HG03060 (cell line): ENCODE measurements at regions not wholly inside any gene's neighbourhood (a gene's known extent, or its start where the extent isn't known, plus 50 kb on each side); places are given as distances from the start of the nearest gene placed in this dataset.
"Not testable (repeated sequence)": the region's sequence is repeated elsewhere in the genome, so short reads cannot be mapped to it uniquely, and the experiment has no call there.

ENCODE experiments used
- ATAC-seq: cut with Tn5 transposase; IDR thresholded peaks from one replicate; pipeline ENCODE4 v1.9.1; 2021; ENCODE audit warnings: low read depth, moderate number of reproducible peaks; ENCODE audit not compliant: unreplicated experiment

GRCh38 chr9:31916591-31917241, 467.7 kb upstream of the ACO1 start:
- no peak for ATAC-seq

- not testable (repeated sequence) for ATAC-seq
These were observed 446.7 kb upstream of the ACO1 start for GRCh38 chr9:31937737-31938136.

- no peak for ATAC-seq
These were observed 433.7 kb upstream of the ACO1 start for GRCh38 chr9:31950756-31951155.

- no peak for ATAC-seq
These were observed 425.9 kb upstream of the ACO1 start for GRCh38 chr9:31958572-31958971.

- ATAC-seq = no peak
These were observed 414.9 kb upstream of the ACO1 start for GRCh38 chr9:31969552-31969951.

- ATAC-seq = no peak
These were observed 400.5 kb upstream of the ACO1 start for GRCh38 chr9:31983895-31984294.

- no peak for ATAC-seq
These were observed 388.1 kb upstream of the ACO1 start for GRCh38 chr9:31996331-31996730.

- no peak for ATAC-seq
These were observed 379.9 kb upstream of the ACO1 start for GRCh38 chr9:32004431-32005076.

GRCh38 chr9:32010322-32010721, 374.1 kb upstream of the ACO1 start:
- no peak for ATAC-seq

GRCh38 chr9:32011049-32011448, 373.4 kb upstream of the ACO1 start:
- ATAC-seq = no peak

- ATAC-seq = no peak
These were observed 368.6 kb upstream of the ACO1 start for GRCh38 chr9:32015795-32016194.

- no peak for ATAC-seq
These were observed 338.9 kb upstream of the ACO1 start for GRCh38 chr9:32045513-32045912.

GRCh38 chr9:32067261-32067660, 317.2 kb upstream of the ACO1 start:
- no peak for ATAC-seq

GRCh38 chr9:32069169-32069813, 315.2 kb upstream of the ACO1 start:
- ATAC-seq = no peak

- ATAC-seq = no peak
These were observed 314.5 kb upstream of the ACO1 start for GRCh38 chr9:32069969-32070368.

- ATAC-seq = no peak
These were observed 311.9 kb upstream of the ACO1 start for GRCh38 chr9:32072570-32072969.

GRCh38 chr9:32092031-32092430, 292.4 kb upstream of the ACO1 start:
- no peak for ATAC-seq

- no peak for ATAC-seq
These were observed 267.2 kb upstream of the ACO1 start for GRCh38 chr9:32117291-32117690.

- ATAC-seq = no peak
These were observed 255.9 kb upstream of the ACO1 start for GRCh38 chr9:32128546-32128945.

- not testable (repeated sequence) for ATAC-seq
These were observed 253.7 kb upstream of the ACO1 start for GRCh38 chr9:32130709-32131108.

GRCh38 chr9:32136700-32137339, 247.6 kb upstream of the ACO1 start:
- ATAC-seq = no peak
